ACC112 (cell line): ENCODE measurements at regions not wholly inside any gene's neighbourhood (a gene's known extent, or its start where the extent isn't known, plus 50 kb on each side); places are given as distances from the start of the nearest gene placed in this dataset.
A peak's percentile ranks its signal among the peaks of the same experiment; 100 is the strongest.

ENCODE experiments used
- H2AFZ ChIP-seq: fragments of 200-600 bp; sonication (generic); one replicate; pipeline ENCODE4 v1.6.0; 2017; ENCODE audit warnings: antibody characterized with exemption, low read length; ENCODE audit not compliant: unreplicated experiment
- H3K27ac ChIP-seq: fragments of 200-600 bp; sonication (generic); 2 replicates; pipeline ENCODE4 v1.5.1; 2014; ENCODE audit warnings: low read depth, mild to moderate bottlenecking, antibody characterized with exemption, low read length, moderate library complexity
- H3K27me3 ChIP-seq: fragments of 200-600 bp; sonication (generic); 2 replicates; pipeline ENCODE4 v1.6.1; 2014; ENCODE audit warnings: mild to moderate bottlenecking, antibody characterized with exemption, low read length, moderate library complexity, mixed read lengths; ENCODE audit not compliant: insufficient read depth
- H3K36me3 ChIP-seq: fragments of 200-600 bp; sonication (generic); 2 replicates; pipeline ENCODE4 v1.6.1; 2016; ENCODE audit warnings: mild to moderate bottlenecking, antibody characterized with exemption, low read length, moderate library complexity, mixed read lengths; ENCODE audit not compliant: insufficient read depth
- H3K4me1 ChIP-seq: fragments of 200-600 bp; sonication (generic); one replicate; pipeline ENCODE4 v1.6.1; 2016; ENCODE audit warnings: low read length, mixed read lengths; ENCODE audit not compliant: insufficient read depth, unreplicated experiment, control insufficient read depth
- H3K4me3 ChIP-seq: fragments of 200-600 bp; sonication (generic); 2 replicates; pipeline ENCODE4 v1.5.1; 2014; ENCODE audit warnings: mild to moderate bottlenecking, low read depth, low read length
- H3K79me2 ChIP-seq: fragments of 200-600 bp; sonication (generic); one replicate; pipeline ENCODE4 v1.6.0; 2016; ENCODE audit warnings: low read length; ENCODE audit not compliant: control insufficient read depth, unreplicated experiment, insufficient read depth

- Histone ChIP-seq H3K36me3 (no peaks in the 10 kb centered on the region), H3K4me1 (no peaks in the 10 kb centered on the region), H2AFZ (no peak overlapping the region)
These were observed 888.5 kb downstream of the UQCRFS1 start for GRCh38 chr19:28324275-28325060.

GRCh38 chr19:28322945-28323344 is 890.0 kb downstream of the UQCRFS1 start:
- H3K27me3 ChIP-seq = no peaks in the 10 kb centered on the region

More at GRCh38 chr19:28324275-28325060, 888.5 kb downstream of the UQCRFS1 start:
- Histone ChIP-seq H3K4me3 (no peak overlapping the region), H3K27me3 (no peaks in the 10 kb centered on the region), H3K79me2 (no peaks in the 10 kb centered on the region), H3K27ac (no peak overlapping the region)

GRCh38 chr19:28322491-28322890 is 890.5 kb downstream of the UQCRFS1 start:
- Histone ChIP-seq H2AFZ (no peak overlapping the region), H3K27ac (no peak overlapping the region), H3K4me3 (no peak overlapping the region), H3K4me1 (no peaks in the 10 kb centered on the region), H3K36me3 (no peaks in the 10 kb centered on the region), H3K27me3 (no peaks in the 10 kb centered on the region), H3K79me2 (no peaks in the 10 kb centered on the region)

More at GRCh38 chr19:28322945-28323344, 890.0 kb downstream of the UQCRFS1 start:
- H3K27ac ChIP-seq = no peak overlapping the region
- H3K36me3 ChIP-seq = no peaks in the 10 kb centered on the region
- H3K4me3 ChIP-seq = no peak overlapping the region
- no peaks in the 10 kb centered on the region for H3K4me1 ChIP-seq
- no peak overlapping the region for H2AFZ ChIP-seq
- no peaks in the 10 kb centered on the region for H3K79me2 ChIP-seq

GRCh38 chr19:28319918-28320317 is 893.0 kb downstream of the UQCRFS1 start:
- no peaks in the 10 kb centered on the region for H3K27me3 ChIP-seq
- no peaks in the 10 kb centered on the region for H3K4me1 ChIP-seq
- H3K27ac ChIP-seq = no peak overlapping the region
- no peaks in the 10 kb centered on the region for H3K79me2 ChIP-seq
- no peaks in the 10 kb centered on the region for H3K36me3 ChIP-seq
- H2AFZ ChIP-seq = no peak overlapping the region
- H3K4me3 ChIP-seq = no peak overlapping the region

- no peaks in the 10 kb centered on the region for H3K27me3 ChIP-seq
- H2AFZ ChIP-seq = no peak overlapping the region
- no peaks in the 10 kb centered on the region for H3K79me2 ChIP-seq
- no peaks in the 10 kb centered on the region for H3K36me3 ChIP-seq
- H3K4me3 ChIP-seq = no peak overlapping the region
- H3K4me1 ChIP-seq = peaks cover 2% of the 10 kb centered on the region
- no peak overlapping the region for H3K27ac ChIP-seq
These were observed 893.7 kb downstream of the UQCRFS1 start for GRCh38 chr19:28319227-28319626.

GRCh38 chr19:28318469-28319179 is 894.3 kb downstream of the UQCRFS1 start:
- Histone ChIP-seq H3K79me2 (no peaks in the 10 kb centered on the region), H3K36me3 (no peaks in the 10 kb centered on the region), H2AFZ (no peak overlapping the region), H3K27ac (no peak overlapping the region), H3K4me1 (peaks cover 5% of the 10 kb centered on the region), H3K4me3 (no peak overlapping the region), H3K27me3 (no peaks in the 10 kb centered on the region)

- no peaks in the 10 kb centered on the region for H3K36me3 ChIP-seq
- no peak overlapping the region for H3K27ac ChIP-seq
- no peaks in the 10 kb centered on the region for H3K79me2 ChIP-seq
- peaks cover 5% of the 10 kb centered on the region for H3K4me1 ChIP-seq
- H3K27me3 ChIP-seq = no peaks in the 10 kb centered on the region
- no peak overlapping the region for H2AFZ ChIP-seq
- H3K4me3 ChIP-seq = no peak overlapping the region
These were observed 896.5 kb downstream of the UQCRFS1 start for GRCh38 chr19:28316464-28316863.

- Histone ChIP-seq H3K4me1 (peaks cover 5% of the 10 kb centered on the region), H3K36me3 (no peaks in the 10 kb centered on the region), H3K4me3 (no peak overlapping the region), H3K79me2 (no peaks in the 10 kb centered on the region), H2AFZ (no peak overlapping the region), H3K27me3 (no peaks in the 10 kb centered on the region), H3K27ac (no peak overlapping the region)
These were observed 898.2 kb downstream of the UQCRFS1 start for GRCh38 chr19:28314756-28315155.

- H3K36me3 ChIP-seq = no peaks in the 10 kb centered on the region
- H3K27me3 ChIP-seq = no peaks in the 10 kb centered on the region
- no peak overlapping the region for H3K27ac ChIP-seq
- H3K4me3 ChIP-seq = peak overlapping the region; percentile 58; the same call in 1 of the 2 replicates
- peaks cover 5% of the 10 kb centered on the region for H3K4me1 ChIP-seq
- no peak overlapping the region for H2AFZ ChIP-seq
- no peaks in the 10 kb centered on the region for H3K79me2 ChIP-seq
These were observed 898.7 kb downstream of the UQCRFS1 start for GRCh38 chr19:28314287-28314686.

- H3K4me3 ChIP-seq = peak overlapping the region; percentile 58; the same call in 1 of the 2 replicates
- H3K4me1 ChIP-seq = peaks cover 5% of the 10 kb centered on the region
- no peaks in the 10 kb centered on the region for H3K36me3 ChIP-seq
- H3K27ac ChIP-seq = peak overlapping the region; percentile 39
- no peaks in the 10 kb centered on the region for H3K27me3 ChIP-seq
- H2AFZ ChIP-seq = no peak overlapping the region
- no peaks in the 10 kb centered on the region for H3K79me2 ChIP-seq
These were observed 899.3 kb downstream of the UQCRFS1 start for GRCh38 chr19:28313633-28314032.

GRCh38 chr19:28312269-28312668 is 900.7 kb downstream of the UQCRFS1 start:
- Histone ChIP-seq H2AFZ (no peak overlapping the region), H3K36me3 (no peaks in the 10 kb centered on the region), H3K4me3 (no peak overlapping the region), H3K79me2 (no peaks in the 10 kb centered on the region), H3K27me3 (no peaks in the 10 kb centered on the region), H3K27ac (no peak overlapping the region), H3K4me1 (peaks cover 5% of the 10 kb centered on the region)
